Hematopoietic multipotent progenitor cell treated with erythropoietin and hydrocortisone succinate and interleukin-3 and kit ligand, for 4 days (in vitro differentiated cells): ENCODE measurements at regions not wholly inside any gene's neighbourhood (a gene's known extent, or its start where the extent isn't known, plus 50 kb on each side); places are given as distances from the start of the nearest gene placed in this dataset.

Experiments
- DNase-seq: peaks from one replicate; pipeline ENCODE4 v3.0.0-alpha.2; 2015

DNA sequence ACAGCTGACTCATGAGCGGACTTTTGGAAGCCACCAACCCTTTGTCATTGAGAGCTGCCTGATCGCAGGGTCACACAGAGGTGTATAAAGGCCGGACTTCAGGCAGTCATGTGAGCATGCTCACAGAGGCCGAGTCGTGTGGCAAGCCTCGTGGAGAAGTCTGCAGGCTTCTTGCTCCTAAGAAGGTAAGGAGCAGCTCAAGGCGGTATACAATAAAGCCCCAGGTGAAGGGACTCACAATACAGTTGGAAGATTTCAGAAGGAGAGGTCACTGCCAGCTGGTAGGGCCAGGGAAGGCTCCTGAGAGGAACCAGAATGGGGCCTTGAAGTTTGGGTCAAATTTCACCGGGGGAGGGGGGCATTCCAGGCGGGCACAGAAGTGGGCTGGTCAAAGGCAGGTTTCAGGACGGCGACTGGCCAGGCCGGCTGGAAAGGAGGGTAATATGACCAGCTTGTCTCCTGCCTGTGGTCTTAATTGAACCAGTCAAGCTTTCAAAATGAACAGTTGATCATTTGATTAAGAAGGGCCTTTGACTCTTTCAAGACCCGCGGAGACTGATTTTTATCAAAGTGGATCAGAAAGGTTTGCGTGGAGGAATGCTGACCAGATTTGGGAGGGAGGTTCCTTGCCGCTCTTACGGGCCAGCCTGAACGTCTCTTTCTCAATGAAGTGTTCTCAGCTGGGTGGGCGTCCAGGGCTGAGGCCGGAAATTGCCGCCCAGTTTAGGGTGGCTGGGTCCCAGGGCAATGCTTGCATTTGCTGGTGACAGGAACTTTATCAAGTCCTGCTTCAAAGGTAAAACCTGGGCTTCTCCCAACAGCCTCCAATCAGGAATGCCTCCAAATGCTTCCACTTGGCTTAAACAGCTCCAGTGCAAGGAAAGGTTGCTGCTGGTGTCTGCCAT lies 178.6 kb downstream of the EMX2 start:
- no peak for DNase-seq

GRCh38 chr10:117721873-117722272 lies 179.3 kb downstream of the EMX2 start:
- no peak for DNase-seq

DNA sequence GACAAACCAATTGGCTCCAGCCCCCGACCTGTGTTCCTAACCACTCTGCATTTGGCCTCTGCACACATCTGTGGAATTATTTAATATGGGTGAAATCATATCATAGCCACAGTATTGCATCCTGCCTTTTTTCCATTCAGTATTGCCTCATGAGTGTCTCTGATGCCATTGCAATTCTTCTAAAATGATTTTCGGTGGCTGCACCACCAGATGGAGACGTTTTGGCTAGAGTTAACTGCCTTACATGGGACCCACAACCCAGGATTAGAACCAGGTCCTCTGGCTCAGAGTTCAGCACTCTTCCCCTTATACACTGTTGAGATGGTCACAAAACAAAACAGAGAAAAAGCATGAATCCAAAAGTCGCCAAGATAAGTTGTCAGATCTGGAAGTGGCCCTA lies 180.8 kb downstream of the EMX2 start:
- DNase-seq: no peak

GRCh38 chr10:117725993-117726392 lies 183.4 kb downstream of the EMX2 start:
- no peak for DNase-seq

DNA sequence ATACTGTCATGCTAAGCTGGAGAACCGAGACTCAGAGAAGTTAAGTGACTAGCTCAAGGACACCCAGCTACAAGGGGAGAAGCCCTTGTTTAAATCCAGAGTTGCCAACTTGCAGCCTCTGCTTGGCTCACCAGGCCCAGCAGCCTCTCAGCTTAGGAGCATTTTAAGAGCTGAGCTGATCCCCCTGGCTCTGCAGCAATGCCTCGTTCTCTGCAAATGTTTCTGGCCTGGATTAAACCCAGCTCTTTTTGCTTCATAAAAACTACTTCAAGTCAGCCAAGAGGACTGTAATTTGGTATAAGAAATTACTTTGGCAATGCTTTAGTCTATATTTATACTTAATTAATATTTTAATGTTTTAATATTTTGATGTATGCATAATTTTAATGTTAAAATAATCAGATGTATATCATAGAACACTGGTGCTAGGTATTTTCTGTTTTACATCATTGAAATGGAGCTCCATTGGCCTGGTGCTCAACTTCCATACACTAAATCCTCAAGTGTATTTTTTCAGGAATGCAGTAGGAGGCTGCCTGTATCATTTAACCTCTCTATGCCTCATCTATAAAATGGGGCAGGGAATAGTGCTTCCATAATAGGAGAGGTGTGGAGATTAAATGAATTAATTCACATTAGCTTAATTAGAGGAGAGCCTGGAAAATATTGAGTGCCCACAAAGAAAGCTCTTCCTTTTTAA lies 184.2 kb downstream of the EMX2 start:
- DNase-seq: no peak

GRCh38 chr10:117727421-117727820 lies 184.9 kb downstream of the EMX2 start:
- no peak for DNase-seq

DNA sequence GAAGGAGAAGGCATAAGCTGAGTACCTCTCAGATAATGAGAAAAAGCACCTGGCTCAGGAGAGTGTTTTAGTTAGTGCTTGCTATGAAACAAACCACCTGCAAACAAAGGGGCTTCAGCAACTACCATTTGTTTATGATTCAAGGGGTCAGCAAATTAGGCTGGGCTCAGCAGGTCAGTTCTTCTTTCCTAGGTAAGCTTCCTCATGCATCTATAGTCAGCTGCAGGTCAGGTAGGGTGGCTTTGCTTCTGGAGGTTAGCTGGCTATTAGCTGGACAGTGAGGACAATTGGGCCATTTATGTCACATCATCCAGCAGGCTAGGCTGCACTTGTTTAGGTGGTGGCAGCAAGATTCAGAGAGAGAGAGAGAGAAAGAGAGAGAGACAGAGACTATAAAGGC lies 185.5 kb downstream of the EMX2 start:
- no peak for DNase-seq

GRCh38 chr10:117729156-117729555 lies 186.6 kb downstream of the EMX2 start:
- no peak for DNase-seq

DNA sequence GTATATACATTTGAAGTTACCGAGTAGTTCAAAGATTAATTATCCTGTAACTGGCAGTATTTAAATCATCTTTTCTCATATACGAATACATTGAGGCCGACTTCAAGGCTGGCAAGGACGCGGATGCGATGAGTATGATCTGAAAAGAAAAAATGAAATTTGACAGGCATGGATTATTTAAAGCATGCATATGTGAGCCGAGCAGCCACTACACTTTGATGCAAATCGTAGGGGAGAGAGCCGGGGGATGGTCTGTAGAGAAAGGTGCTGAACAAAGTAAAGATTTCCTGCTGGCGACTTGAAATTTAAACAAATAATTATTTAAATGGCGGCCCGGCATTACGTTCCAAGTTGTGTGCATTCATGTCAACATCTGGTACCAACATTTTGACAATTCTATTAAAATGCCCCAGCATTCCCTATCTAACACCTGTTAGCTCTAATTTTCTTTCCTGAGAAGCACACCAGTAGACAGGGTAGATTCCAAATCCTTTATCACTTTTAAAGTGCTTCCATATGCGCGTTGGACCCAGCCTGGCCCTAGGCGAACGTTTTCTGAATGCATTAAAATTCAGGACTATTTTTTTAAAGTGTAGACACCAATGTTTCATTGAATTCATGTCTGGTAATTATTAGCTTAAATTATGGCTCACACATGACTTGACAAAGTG lies 188.7 kb downstream of the EMX2 start:
- DNase-seq: no peak

GRCh38 chr10:117734731-117735405 lies 192.3 kb downstream of the EMX2 start:
- DNase-seq: peak; percentile 3

GRCh38 chr10:117736655-117737054 lies 194.1 kb downstream of the EMX2 start:
- no peak for DNase-seq

- no peak for DNase-seq
Measured at GRCh38 chr10:117740088-117740487, 197.5 kb downstream of the EMX2 start.

- DNase-seq: no peak
Measured at GRCh38 chr10:117740691-117741222, 198.2 kb downstream of the EMX2 start.

DNA sequence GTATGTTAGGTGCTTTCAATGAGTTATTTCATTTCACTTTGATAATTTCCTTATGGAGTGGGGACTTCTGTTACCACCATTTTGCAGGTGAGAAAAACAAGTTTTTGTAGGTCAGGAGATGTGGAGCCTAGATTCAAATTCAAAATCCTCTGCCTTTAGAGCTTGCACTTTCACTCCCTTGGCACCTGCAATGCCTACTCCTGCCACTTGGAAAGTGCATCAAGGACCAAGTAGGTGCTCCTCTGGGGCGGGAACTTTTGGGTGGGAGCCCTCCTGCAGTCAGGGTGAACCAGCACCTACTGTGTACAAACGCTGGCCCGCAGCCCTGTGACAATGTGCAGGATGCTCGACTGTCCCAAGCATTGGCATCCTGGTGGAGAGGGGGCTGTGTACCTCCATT lies 199.0 kb downstream of the EMX2 start:
- DNase-seq: no peak

DNA sequence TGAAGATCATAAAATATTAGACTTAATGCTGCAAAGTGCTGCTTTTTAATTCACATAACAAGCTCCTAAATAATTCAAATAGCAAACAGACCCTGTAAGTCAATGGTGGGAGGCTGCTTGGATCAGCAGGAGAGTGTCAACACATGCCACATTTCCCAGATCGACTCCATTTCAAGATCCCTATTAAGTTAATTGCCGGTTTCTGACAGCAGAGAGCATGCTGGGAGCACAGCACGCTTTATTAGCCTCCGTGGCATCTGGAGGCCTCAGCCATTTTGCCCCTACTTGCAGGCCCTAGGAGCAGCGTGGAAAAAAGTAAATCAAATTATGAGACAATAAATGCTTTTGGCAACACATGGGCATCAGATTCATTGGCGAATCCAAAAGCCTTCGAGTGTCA lies 201.0 kb downstream of the EMX2 start:
- no peak for DNase-seq

GRCh38 chr10:117745301-117745700 lies 202.8 kb downstream of the EMX2 start:
- no peak for DNase-seq

DNA sequence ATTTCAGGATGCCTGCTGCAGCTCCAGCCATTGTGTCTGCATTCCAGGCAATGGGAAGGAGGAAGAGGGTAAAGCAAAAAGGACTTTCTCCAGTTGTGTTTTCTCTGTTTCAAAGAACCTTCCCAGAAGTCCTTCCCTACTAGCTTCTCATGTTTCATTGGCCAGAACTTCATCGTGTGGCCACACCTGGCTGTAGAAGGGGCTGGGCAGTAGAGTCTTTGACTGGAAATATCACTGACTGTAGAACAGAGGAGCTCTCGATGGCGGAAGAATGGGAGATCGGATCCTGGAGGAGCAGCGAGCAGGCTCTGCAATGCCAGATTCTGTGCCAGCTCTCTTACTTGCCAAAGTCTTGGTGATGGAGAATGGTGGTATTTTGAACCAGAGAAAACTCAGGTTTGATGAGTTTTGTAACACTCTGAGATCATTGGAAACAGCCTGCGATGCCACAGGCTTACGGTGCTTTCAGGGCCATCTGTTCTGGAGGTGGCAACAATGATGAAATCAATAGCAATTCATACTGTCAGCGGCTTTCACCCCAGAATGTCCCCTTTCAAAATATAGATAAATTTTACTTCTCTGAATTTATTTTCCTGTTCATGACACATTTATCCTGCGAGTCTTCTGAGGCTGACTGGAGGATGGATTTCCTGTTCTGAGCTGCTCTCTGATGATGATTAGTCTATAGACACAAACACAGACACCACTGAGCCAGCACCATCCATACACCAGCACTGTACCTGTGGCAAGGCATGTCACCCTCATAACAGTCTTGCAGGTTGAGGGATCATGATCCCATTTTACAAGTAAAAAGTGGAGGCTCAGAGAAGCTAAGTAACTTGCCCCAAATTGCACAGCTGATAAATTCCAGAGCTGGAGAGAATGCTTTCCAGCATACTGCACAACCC lies 204.2 kb downstream of the EMX2 start:
- no peak for DNase-seq

GRCh38 chr10:117747636-117748035 lies 205.1 kb downstream of the EMX2 start:
- no peak for DNase-seq

- no peak for DNase-seq
Measured at GRCh38 chr10:117748058-117748457, 205.5 kb downstream of the EMX2 start.

GRCh38 chr10:117750616-117751015 lies 208.1 kb downstream of the EMX2 start:
- no peak for DNase-seq

- no peak for DNase-seq
Measured at GRCh38 chr10:117751259-117751658, 208.7 kb downstream of the EMX2 start.

- no peak for DNase-seq
Measured at GRCh38 chr10:117752103-117752502, 209.6 kb downstream of the EMX2 start.
